HG03175 (cell line): ENCODE measurements at regions not wholly inside any gene's neighbourhood (a gene's known extent, or its start where the extent isn't known, plus 50 kb on each side); places are given as distances from the start of the nearest gene placed in this dataset.

Source experiments
- ATAC-seq: cut with Tn5 transposase; IDR thresholded peaks from one replicate; pipeline ENCODE4 v1.9.1; 2021; ENCODE audit warnings: mild to moderate bottlenecking, moderate library complexity; ENCODE audit not compliant: unreplicated experiment

- no peak for ATAC-seq
Measured at GRCh38 chrX:131764216-131764615, 220.3 kb downstream of the OR13H1 start.

DNA sequence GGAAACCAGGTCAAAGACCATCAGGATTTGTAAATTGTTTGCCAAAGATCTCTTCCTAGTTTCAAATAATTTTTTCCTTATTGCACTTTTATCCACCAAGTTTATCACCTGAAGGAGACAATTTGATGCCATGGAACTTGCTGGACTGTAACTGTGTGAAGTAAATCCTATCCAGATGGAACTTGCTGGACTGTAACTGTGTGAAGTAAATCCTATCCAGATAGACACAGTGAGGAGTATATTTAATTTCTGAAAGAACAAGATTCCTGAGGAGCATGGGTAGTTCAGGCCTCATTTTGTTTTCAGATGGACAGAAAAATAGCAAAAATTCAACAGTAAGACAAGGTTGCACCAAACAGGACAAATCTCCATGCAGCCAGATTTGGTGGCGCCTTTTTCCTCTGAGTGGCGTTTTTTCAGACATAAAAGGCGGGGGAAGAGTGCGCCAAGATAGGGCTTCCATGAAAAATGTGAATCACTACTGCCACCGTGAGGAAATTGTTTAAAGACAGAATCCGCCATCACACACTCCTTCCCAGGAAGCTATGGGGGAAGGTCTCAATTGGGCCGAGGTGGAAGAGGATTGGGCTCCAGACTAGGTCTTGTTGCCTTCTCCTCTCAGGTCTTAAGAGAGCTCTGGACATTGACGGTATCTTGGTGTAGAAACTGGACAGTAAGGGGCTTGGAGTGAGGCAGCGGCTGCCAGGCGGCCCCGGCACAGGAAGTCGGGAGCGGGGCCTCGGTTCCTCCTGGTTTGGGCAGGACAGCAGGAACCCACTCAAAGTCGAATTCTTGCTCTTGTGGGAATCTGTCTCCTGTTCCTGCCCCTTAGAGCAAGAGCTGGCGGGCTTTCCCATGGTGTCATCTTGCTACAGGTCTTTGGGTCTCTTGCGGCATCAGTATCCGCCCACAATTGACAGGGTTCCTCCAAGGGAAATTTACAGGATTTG, 234.7 kb downstream of the OR13H1 start:
- ATAC-seq, result no peak

DNA sequence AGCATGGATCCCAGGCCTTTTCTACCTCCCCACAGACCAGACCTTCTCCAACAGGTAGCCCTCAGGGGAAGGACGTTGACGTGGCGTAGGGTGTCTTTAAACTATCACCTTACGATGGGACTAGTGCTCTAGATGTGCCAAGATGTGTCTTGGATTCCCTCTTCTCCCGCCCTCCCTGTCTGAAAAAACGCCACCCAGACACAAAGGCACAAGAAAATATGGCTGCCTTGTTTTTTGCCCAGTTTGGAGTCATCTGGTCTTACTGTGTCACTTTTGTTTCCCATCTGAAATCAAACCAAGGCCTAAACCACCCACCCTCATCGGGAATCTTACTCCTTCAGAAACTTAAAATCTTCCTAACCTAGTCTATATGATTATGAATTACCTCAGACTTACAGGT, 235.4 kb downstream of the OR13H1 start:
- no peak for ATAC-seq

- ATAC-seq, result no peak
Measured at GRCh38 chrX:131779741-131780140, 235.9 kb downstream of the OR13H1 start.

GRCh38 chrX:131782646-131783045, 238.8 kb downstream of the OR13H1 start:
- ATAC-seq, result no peak

- no peak for ATAC-seq
Measured at GRCh38 chrX:131783555-131784308, 239.4 kb upstream of the STK26 start.

- peak; percentile 56 for ATAC-seq
Measured at GRCh38 chrX:131789664-131790063, 233.4 kb upstream of the STK26 start.

DNA sequence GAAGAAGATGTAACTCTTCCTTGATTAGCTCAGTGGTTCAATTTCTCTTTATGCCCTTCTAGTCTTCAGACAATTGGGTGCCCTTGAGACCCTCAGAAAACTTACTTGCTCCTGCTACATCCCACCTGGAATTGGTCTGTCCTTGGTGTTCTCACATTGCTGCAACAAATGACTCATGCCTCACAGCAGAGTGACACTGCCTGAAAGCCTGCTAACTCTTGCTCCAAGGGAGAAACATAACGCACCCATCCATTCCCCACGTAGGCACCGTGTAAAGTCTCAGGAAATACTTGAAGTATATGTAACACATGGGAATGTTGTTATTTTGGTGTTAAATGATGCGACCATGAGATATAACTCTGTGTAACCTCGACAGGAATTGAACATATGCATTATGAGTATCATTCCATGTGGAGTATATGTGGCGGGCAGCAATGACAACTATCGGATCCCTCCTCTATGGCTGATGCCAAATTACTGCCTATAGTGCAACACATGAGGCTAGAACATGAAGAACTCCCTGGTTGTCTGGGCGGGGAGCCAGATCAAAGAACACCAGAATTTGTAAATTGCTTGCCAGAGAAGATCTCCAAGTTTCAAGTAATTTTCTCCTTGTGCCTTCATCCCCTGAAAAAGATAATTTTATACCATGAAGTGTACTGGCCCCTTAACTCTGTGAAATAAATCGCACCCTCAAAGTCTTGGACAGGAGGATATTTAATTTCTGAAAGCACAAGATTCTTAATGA, 231.3 kb upstream of the STK26 start:
- no peak for ATAC-seq

DNA sequence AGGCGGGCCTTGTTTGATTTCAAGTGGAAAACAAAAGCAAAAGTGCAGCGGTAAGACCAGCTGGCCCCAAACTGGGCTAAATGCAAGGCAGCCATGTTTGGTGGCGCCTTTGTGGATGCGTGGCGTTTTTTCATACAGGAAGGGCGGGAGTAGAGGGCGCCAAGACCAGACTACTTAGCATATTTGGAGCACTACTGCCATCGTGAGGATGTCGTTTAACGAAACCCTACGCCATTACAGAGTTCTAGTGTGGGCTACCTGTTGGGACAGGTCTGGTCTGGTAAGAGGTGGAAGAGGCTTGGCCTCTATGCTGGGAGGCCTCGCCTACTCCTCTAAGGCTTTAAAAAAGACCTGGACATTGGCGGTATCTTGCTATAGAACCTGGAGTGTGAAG, 230.7 kb upstream of the STK26 start:
- ATAC-seq, result no peak

DNA sequence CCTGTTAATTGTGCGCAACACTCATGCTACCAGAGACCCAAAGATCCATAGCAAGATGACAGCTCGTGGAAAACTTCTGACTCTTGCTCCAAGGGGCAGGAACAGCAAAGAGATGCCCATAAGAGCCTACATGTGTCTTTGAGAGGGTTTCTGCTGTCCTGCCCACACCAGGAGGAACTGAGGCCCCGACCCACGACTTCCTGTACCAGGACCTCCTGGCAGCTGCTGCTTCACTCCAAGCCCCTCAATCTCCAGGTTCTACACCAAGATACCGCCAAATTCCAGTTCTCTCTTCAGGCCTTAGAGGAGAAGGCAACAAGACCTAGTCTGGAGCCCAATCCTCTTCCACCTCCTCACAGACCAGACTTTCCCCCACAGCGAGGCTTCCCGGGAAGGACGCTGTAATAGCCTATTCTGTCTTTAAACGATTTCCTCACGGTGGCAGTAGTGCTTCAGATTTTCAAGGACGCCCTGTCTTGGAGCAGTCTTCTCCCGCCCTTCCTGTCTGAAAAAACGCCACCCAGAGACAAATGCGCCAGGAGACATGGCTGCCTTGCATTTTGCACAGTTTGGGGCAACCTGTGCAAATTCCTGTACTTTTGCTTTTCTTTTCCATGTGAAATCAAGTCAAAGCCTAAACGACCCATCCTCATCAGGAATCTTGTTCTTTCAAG, 230.2 kb upstream of the STK26 start:
- ATAC-seq, result no peak

DNA sequence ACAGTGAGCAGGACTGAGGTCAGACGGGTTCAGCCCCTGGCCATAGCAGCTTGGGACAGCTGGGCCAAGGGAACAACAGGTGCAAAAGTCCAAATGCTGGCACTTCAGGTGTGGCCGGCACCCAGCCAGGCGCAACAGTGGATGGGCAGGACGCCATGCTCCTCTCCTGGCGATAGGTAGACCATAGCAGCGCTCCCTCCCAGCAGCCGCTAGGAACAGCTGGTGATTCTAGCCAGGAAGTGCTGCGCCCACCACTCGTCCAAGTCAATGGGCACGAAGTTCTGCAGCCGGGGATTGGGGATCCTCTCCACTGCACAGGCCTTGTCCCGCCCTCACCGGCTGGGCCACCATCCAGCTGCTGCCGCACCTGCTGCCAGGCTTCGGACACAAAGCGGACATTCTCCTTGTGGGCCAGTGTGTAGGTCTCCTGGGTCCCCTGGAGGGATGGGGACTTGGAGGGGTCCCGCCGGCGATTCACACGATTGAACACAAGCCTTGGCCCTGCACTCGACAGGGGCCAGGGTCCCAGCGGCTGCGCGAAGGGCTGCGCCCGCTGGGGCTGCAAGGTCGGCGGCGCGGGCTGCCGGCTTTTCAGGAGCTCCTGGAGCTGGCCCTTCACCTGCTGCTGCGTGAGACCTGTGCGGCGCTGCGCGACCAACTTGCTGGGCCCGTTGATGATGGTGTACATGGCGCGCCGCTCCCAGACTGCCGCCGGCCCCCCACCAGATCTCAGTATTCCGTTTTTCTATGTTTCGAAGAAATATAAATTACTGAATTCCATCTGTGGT, 227.5 kb upstream of the STK26 start:
- no peak for ATAC-seq

GRCh38 chrX:131801066-131801465, 222.0 kb upstream of the STK26 start:
- ATAC-seq, result no peak

GRCh38 chrX:131801911-131802310, 221.2 kb upstream of the STK26 start:
- no peak for ATAC-seq

DNA sequence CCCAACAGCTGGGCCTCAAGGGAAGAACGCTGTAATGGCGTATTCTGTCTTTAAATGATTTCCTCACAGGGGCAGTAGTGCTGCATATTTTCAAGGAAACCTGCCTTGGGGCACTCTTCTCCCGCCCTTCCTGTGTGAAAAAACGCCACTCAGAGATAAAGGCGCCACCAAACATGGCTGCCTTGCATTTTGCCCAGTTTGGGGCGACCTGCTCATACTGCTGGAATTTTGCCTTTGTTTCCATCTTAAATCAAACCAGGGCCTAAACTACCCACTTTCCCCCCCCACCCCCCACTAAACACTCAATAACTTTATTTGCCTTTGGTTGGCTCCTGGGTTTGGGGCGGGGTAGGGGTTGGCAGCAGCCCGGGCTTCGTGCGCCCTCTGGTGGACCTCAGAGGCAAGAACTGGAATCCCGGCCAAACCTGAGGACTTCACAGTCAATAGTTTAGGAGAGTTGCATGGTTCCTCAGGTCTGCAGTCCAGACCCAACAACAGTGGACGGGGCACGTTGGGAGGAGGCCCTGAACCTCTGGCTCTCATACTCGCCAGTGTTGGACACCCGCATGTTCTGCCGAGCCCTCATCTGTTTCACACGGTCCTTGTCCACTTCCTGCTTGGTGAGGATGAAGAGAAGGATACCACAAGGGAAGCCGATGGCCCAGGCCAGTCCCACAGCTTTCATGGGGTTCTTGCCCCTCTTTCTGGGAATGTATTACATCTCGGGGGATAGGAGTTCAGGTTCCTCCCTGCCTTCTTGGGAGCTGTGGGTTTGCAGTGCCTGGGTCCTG, 220.1 kb upstream of the STK26 start:
- peak; percentile 86 for ATAC-seq

GRCh38 chrX:131812847-131813825, 210.0 kb upstream of the STK26 start:
- ATAC-seq, result peak; percentile 88

DNA sequence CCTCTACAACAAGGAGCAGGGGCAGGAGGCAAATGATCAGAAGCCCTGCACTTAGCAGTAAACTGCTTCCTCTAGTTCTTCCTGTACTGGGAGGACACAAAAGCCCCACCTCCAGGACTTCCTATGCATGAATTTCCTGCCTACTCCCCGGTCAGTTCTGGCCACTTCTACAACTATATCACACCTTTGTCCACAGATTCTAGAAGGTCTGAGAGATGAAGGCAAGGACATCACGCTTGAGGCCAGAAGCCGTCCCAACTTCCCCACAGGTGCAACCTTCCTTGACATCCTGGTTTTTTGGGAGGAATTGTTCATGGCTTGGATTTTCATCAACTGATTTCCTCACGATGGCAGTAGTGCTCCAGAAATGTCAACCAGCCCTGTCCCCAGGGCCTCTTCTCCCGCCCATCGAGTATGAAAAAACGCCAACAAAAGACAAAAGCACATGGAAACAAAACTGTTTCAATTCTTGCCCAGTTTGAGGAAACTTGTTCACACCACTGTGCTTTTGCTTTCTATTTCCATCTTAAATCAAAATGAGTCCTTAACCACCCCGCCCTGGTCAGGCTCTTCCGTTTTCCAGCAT, 206.5 kb upstream of the STK26 start:
- ATAC-seq, result peak; percentile 70

GRCh38 chrX:131818297-131818936, 204.7 kb upstream of the STK26 start:
- no peak for ATAC-seq
